B cell (primary cell): ENCODE measurements at regions not wholly inside any gene's neighbourhood (a gene's known extent, or its start where the extent isn't known, plus 50 kb on each side); places are given as distances from the start of the nearest gene placed in this dataset.

ENCODE experiments used
- CTCF ChIP-seq: fragments of 200-600 bp; IDR thresholded peaks from one replicate; pipeline ENCODE4 v1.8.0; 2022; ENCODE audit warnings: antibody characterized with exemption, mild to moderate bottlenecking
- EZH2 ChIP-seq: IDR thresholded peaks from 2 replicates; pipeline ENCODE4 v1.6.1; 2012; ENCODE audit warnings: borderline replicate concordance, low read depth, mild to moderate bottlenecking, moderate library complexity, low read length; ENCODE audit not compliant: insufficient read depth, poor library complexity, severe bottlenecking

GRCh38 chr13:30856005-30856790 is 49.9 kb upstream of the MEDAG start:
- TF ChIP-seq CTCF (no peak), EZH2 (no peak)
